ENCODE measurements at regions not wholly inside any gene's neighbourhood (a gene's known extent, or its start where the extent isn't known, plus 50 kb on each side); places are given as distances from the start of the nearest gene placed in this dataset.

- DNase-seq = no peak
These were observed 262.7 kb downstream of the PDHA2 start for GRCh38 chr4:96102541-96103026.

DNA sequence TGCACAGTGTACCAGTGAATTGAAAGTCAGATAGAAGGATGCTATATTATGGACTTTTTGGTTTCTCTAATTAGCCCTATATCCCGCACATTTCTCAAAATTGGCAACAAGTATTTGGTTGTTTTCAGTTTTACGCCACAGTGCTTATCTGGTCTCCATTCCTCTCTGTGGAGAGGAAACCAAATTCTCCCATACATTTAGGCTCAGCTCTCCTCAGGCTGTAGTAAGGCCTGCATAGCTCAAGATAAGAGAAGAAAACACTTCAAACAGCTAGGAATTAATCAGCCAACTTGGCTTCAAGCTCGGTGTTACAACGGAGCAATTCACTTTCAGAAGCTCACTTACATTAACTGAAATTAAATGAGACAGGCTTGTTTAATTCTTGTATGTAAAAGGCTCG is 263.2 kb downstream of the PDHA2 start:
- no peak for DNase-seq

DNA sequence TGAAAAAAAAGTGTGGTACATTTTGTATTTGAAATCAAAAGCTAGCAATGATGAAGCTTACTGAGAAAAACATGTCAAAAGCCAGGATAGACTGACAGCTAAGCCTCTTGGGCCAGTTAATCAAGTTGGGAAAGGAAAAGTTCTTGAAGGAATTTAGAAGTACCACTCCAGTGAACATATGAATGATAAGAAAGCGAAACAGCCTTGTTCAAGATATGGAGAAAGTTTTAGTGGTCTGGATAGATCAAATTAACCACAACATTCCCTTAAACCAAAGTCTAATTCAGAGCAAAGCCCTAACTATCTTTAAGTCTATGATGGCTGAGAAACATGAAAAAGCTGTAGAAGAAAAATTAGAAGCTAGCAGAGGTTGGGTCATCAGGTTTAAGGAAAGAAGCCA is 268.3 kb downstream of the PDHA2 start:
- no peak for DNase-seq

GRCh38 chr4:96112631-96113030 is 272.7 kb downstream of the PDHA2 start:
- no peak for DNase-seq

DNA sequence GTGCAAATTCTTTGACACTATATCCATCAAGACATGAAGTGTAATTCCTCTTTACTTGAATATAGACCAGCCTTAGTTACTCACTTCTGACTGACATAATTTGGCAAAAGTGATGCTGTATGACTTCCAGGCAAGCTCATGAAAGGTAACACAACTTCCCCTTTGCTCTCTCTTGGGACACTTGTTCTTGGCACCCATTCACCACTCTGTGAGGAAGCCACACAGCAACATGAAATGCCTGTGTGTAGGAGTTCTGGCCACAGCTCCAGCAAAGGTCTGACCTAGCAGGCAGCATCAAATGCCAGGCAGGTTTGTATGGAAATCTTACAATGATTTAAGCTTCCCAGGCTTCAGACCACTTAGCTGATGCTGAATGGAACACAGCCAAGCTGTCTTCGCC is 280.3 kb downstream of the PDHA2 start:
- no peak for DNase-seq

- no peak for DNase-seq
These were observed 286.3 kb downstream of the PDHA2 start for GRCh38 chr4:96126227-96126626.

GRCh38 chr4:96131186-96131585 is 291.3 kb downstream of the PDHA2 start:
- DNase-seq = no peak

- DNase-seq = no peak
These were observed 294.9 kb downstream of the PDHA2 start for GRCh38 chr4:96134806-96135205.

GRCh38 chr4:96136056-96136455 is 296.2 kb downstream of the PDHA2 start:
- no peak for DNase-seq

DNA sequence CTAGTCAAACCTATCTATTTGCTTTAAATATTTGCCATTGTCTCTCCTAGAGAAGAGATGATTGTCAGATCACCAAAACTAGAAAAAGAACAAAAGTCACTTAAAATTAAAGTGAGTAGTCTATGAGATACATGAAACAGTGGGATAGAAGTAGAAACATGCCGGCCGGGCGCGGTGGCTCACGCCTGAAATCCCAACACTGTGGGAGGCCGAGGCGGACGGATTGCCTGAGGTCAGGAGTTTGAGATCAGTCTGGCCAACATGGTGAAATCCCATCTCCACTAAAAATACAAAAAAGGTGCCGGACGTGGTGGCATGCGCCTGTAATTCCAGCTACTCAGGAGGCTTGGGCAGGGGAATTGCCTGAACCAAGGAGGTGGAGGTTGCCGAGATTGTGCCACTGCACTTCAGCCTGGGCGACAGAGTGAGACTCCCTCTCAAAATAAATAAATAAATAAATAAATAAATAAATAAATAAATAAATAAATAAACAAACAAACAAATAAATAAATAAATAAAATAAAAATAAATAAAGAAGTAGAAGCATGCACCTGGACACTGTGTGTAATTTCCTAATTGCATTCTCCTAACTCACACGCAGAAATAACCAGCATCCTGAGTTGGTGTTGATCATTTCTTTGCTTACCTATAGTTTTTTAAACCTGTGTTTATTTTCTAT is 299.5 kb downstream of the PDHA2 start:
- no peak for DNase-seq

DNA sequence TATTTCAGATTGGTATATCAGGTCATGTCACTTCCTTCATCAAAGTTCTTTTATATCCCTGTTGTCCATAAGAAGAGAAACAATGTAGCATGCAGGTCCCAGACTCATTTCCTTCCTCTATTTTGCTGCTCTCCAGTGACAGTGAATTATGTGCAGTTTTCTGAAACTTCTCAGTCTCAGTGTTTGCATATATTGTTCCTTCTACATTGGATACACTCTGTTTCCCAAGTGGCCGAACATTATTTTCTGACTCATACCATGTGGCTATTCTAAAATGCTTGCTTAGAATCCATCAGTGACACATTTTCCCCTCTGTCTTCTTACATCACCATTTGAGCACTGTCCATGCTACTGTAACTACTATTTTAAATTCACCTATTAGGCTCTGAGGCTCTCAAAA is 305.7 kb downstream of the PDHA2 start:
- no peak for DNase-seq

DNA sequence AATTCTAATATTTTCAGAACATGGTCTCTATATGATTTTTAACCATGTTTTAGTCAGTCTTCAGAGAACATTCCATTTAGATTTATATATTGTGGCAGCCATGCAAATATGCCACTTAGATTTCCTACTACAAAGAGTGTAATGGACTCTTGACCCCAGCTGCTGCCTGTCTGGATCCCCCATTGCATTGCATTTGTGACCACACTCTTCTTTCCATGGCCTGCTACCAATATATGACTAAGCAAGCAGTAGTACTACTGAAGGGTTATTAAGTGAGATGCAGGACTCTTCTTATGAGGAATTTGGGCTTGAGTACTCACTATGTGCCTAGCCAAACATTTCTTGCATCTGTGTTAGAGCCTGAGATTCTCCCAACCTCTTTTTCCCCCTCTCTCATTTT is 306.8 kb downstream of the PDHA2 start:
- DNase-seq = no peak

DNA sequence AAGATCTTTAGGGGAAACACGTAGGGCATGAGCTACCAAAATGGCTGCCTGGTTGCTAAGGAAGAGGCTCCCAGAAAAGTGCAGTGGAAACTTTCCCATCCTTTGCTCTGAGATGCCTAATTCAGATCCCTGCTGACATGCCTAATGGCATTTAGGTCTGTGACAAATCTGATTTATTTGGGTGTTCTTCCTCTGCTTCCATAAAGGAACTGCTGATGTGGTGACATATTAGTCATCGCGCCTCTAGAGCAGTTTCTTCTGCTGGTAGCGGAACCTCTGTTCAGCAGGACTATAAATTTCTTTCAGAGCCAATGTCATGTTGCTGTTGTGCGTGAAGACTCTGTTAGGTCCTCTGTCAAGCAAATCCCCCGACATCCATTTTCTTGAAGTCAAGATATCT is 310.0 kb downstream of the PDHA2 start:
- DNase-seq = peak in 1 of 3 donors; percentile 0

DNA sequence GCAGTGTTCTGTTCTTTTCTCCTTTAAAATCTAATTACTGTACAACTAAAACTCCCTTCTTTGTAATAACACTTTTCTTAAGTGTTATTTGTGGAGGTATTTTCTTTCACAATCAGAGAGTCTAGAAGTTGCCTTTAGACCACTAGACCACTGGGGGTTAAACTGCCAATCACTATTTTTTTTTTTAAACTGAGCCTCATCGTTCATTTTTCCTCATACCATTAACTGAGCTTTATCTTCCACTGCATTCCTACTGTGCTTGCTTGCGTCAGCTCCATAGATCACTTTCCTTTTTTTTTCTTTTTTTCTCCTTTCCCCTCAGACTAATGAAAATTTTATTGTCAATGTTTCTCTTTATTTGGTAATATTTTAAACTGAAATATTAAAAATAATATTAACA is 310.6 kb downstream of the PDHA2 start:
- no peak for DNase-seq

DNA sequence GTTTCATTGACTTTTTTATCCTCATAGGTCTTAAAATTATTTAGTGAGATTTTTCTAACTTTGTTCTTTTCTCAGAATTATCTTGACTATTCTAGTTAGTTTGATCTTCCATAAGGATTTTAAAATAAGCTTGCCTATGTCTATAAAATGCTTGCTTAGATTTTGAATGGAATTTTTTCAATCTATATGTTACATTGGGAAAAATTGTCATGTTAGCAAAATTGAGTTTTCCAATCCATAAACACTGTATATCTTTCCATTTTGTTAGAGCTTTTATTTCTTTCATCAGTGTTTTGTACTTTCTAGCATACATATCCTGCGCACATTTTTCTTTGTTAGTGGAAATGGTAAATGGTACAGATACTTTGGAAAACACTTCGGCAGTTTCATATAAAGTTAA is 312.9 kb downstream of the PDHA2 start:
- no peak for DNase-seq

GRCh38 chr4:96154676-96155075 is 314.8 kb downstream of the PDHA2 start:
- DNase-seq = no peak

DNA sequence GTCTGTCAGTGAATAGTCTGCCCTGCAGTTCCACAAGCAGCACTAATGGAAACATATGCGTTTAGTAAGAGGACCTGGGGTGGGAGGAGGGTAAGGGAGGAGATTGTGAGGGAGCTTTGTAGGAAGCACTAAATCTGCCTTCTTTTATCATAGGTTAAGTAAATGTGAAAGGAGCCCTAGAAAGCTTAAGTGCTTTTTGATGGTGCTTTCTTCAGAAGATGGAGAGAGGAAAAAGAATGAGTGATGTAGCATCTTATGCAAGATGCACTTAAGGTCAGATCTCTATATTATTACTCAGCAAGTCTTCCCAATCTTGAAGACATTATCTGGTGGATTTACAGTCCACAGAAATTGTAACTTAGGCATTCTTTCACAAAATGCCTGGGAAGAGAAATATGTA is 322.7 kb downstream of the PDHA2 start:
- no peak for DNase-seq

GRCh38 chr4:96164814-96165351 is 325.0 kb downstream of the PDHA2 start:
- DNase-seq = no peak

DNA sequence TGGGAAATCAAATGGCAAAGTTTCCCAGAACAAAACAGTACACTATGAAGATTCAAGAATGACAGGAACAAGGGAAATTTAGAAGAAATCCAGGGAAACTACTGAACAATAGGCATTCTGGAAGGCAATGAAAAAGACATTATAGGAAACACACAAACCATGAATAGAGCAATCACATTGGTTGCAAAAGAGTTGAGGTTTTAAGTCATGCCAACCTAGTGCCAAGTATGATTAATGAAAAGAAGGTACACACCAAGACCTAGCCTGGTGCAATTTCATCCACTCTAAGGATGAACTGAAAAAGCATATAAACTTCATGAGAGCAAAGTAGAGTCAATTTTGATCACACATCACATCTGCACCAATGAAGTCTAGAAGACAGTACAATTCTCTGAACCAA is 326.9 kb downstream of the PDHA2 start:
- DNase-seq = no peak

DNA sequence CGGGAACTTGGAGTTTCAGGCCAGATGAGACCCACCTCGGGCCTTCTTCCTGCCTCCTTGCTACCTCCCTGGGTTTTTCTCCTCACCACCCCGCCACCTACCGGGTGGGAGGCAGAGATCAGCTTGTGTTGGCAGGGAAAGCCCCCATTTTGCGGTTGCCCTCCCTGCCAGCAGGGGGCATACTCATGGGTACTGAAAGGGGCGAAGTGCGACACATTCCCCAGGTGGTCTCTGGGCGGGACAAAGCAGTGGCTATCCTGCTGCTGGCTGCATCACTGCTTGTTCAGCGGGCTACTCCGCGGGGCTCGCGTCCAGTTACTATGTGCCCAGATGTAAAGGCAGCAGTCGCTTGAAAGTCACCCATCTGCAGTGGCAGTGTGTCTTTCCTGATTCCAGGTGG is 330.3 kb downstream of the PDHA2 start:
- no peak for DNase-seq

GRCh38 chr4:96173756-96174155 is 333.9 kb downstream of the PDHA2 start:
- no peak for DNase-seq

DNA sequence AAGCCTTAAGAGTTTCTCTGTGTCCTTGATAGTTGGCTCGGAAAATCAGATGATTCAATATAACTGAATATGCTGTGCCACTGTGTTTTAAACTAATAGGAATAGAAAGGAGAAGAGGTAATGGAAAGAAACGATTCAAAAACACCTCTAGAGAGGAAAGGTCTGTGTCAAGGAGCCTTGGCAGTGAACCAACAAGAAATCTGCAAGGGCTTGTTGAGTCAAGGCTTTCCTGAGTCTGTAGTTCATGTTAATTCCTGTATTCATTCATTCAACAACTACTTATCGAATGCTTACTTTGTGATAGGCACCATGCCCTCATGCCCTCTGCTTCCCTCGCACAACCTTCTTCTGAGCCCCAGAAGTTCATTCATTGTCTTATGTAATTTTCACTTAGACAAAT is 336.0 kb downstream of the PDHA2 start:
- DNase-seq = no peak

GRCh38 chr4:96183611-96184010 is 343.7 kb downstream of the PDHA2 start:
- DNase-seq = no peak

DNA sequence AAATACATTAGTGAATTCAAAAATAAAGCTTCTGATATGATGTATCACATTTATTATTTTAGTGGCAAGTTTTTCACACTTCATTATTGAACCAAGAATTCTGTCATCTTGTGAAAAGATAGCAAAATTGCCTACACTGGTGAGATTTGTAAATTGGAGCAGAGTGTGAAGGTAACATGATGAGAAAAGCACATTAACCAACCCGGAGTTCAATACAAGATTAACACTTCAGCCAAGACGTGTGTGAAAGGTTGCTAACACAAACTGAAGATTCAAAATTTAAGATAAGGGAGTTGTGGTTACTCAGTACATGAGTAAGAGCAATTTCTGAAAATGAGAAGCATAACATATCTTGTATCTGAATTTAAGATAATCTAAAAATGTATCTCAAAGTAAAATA is 346.7 kb downstream of the PDHA2 start:
- DNase-seq = no peak

DNA sequence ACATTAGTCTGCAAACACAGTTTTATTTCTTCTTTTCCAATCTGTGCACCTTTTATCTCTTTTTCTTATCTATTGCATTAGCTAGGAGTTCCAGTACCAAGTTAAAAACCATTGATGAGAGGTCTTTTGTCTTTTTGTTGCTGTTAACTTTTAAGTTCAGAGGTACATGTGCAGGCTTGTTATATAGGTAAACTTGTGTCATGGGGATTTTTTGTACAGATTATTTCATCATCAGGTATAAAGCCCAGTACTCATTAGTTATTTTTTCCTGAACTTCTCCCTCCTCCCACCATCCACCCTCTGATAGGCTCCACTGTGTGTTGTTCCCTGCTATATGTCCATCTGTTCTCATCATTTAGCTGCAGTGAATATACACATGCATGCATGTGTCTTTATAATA is 349.9 kb downstream of the PDHA2 start:
- DNase-seq = no peak
